HL-60 (cell line): ENCODE measurements at regions not wholly inside any gene's neighbourhood (a gene's known extent, or its start where the extent isn't known, plus 50 kb on each side); places are given as distances from the start of the nearest gene placed in this dataset.

Experiments
- CTCF ChIP-seq: IDR thresholded peaks from one replicate; pipeline ENCODE4 v1.5.1; 2011; ENCODE audit warnings: low read length, control low read depth, inconsistent platforms; ENCODE audit not compliant: insufficient read depth
- GABPA ChIP-seq: IDR thresholded peaks from 2 replicates; pipeline ENCODE4 v1.6.1; 2012; ENCODE audit warnings: low read depth
- POLR2AphosphoS5 ChIP-seq: IDR thresholded peaks from 2 replicates; pipeline ENCODE4 v1.6.1; 2012; ENCODE audit warnings: low read depth
- REST ChIP-seq: IDR thresholded peaks from 2 replicates; pipeline ENCODE4 v1.6.1; 2012; ENCODE audit warnings: low read depth; ENCODE audit not compliant: insufficient replicate concordance

- TF ChIP-seq CTCF (no peak), GABPA (no peak), REST (no peak), POLR2AphosphoS5 (no peak)
These were observed 123.6 kb downstream of the ZNF608 start for GRCh38 chr5:124622851-124623250.
